ENCODE measurements at regions not wholly inside any gene's neighbourhood (a gene's known extent, or its start where the extent isn't known, plus 50 kb on each side); places are given as distances from the start of the nearest gene placed in this dataset.

DNA sequence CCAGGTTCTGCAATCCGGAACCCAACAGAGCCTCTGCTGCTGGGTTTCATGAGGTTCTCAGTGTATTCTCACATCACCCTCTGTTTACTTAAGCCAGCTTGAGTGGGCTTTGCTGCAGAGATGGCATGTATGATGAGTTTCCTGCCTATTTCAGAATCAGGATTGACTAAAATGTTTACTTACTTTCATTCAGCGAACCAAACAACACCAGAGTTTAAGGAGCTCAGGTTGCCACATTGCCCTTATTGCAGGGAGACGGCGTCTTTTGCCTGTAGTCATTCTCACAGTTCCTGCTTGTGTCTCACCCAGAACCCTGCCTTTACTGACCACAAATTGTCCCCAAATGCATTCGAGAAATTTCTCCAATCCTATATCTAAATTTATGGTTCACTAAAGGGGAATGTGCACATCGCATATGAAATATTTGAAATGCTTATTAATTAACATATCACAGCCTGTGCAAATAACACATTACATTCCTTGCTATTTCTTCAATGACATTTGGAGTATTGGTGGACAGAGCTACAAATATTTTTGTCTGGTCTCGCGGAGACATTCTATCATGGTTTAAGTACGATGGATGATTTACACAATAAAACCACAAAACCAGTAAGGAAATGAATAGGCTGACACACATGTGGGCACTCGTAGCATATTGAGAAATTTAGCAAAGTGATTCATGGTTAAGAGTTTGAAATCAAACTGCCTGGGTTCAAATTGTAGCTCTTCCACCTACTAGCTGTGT lies 377.2 kb upstream of the CFAP20DC start:
- Histone ChIP-seq H3K27ac (ENCODE audit: low read length) (no peak overlapping the region), H3K4me2 (ENCODE audit: low read length) (no peak overlapping the region), H3F3A (ENCODE audit: insufficient read depth, low read length, poor library complexity, severe bottlenecking) (no peaks in the 10 kb centered on the region), H3K9me3 (ENCODE audit: low read length) (no peaks in the 10 kb centered on the region), H3K9me2 (ENCODE audit: insufficient read depth, low read length) (no peaks in the 10 kb centered on the region), H3K4me3 (ENCODE audit: low read length) (no peak overlapping the region), H3K9ac (ENCODE audit: low read length) (no peak overlapping the region), H3K79me2 (replicated peaks; ENCODE audit: insufficient read depth, low read length) (no peaks in the 10 kb centered on the region), H3K36me3 (ENCODE audit: insufficient read depth, low read length) (no peaks in the 10 kb centered on the region), H2AFZ (ENCODE audit: low read depth, low read length) (no peak overlapping the region), H4K20me1 (ENCODE audit: insufficient read depth) (no peaks in the 10 kb centered on the region), H3K27me3 (ENCODE audit: insufficient read depth, low read depth, low read length) (no peaks in the 10 kb centered on the region)
- TF ChIP-seq REST (IDR thresholded peaks at IDR 0.05; ENCODE audit: borderline replicate concordance) (no peak), TAF1 (IDR thresholded peaks at IDR 0.05; ENCODE audit: low read depth) (no peak), CTCF (IDR thresholded peaks at IDR 0.05; ENCODE audit: poor library complexity, severe bottlenecking) (no peak), RAD21 (conservative IDR thresholded peaks at IDR 0.05) (no peak), MXI1 (conservative IDR thresholded peaks at IDR 0.05; ENCODE audit: poor library complexity, severe bottlenecking) (no peak), SMC3 (conservative IDR thresholded peaks at IDR 0.05; ENCODE audit: poor library complexity) (no peak)

GRCh38 chr3:59425942-59426341 lies 376.1 kb upstream of the CFAP20DC start:
- no peak for TF ChIP-seq RAD21 (conservative IDR thresholded peaks at IDR 0.05)
- TF ChIP-seq EP300 (conservative IDR thresholded peaks at IDR 0.05; ENCODE audit: poor library complexity, severe bottlenecking), result no peak
- TF ChIP-seq MXI1 (conservative IDR thresholded peaks at IDR 0.05; ENCODE audit: poor library complexity, severe bottlenecking), result no peak
- no peak for TF ChIP-seq CTCF (IDR thresholded peaks at IDR 0.05; ENCODE audit: poor library complexity, severe bottlenecking)
- TF ChIP-seq TAF1 (IDR thresholded peaks at IDR 0.05; ENCODE audit: low read depth), result no peak
- TF ChIP-seq EZH2 (IDR thresholded peaks at IDR 0.05; ENCODE audit: borderline replicate concordance, insufficient read depth, low read length, poor library complexity, severe bottlenecking), result no peak
- no peak for TF ChIP-seq SMC3 (conservative IDR thresholded peaks at IDR 0.05; ENCODE audit: poor library complexity)
- TF ChIP-seq REST (IDR thresholded peaks at IDR 0.05; ENCODE audit: borderline replicate concordance), result no peak
- TF ChIP-seq POLR2AphosphoS5 (IDR thresholded peaks at IDR 0.05), result no peak

More at GRCh38 chr3:59425942-59426341, 376.1 kb upstream of the CFAP20DC start:
- Histone ChIP-seq H3K79me2 (replicated peaks; ENCODE audit: insufficient read depth, low read length) (no peaks in the 10 kb centered on the region), H3K4me3 (ENCODE audit: low read length) (no peak overlapping the region), H4K20me1 (ENCODE audit: insufficient read depth) (no peaks in the 10 kb centered on the region), H3K27ac (ENCODE audit: low read length) (no peak overlapping the region), H3K9me3 (ENCODE audit: low read length) (no peaks in the 10 kb centered on the region), H3K9me2 (ENCODE audit: insufficient read depth, low read length) (no peaks in the 10 kb centered on the region), H3F3A (ENCODE audit: insufficient read depth, low read length, poor library complexity, severe bottlenecking) (no peaks in the 10 kb centered on the region), H2AFZ (ENCODE audit: low read depth, low read length) (no peak overlapping the region), H3K4me2 (ENCODE audit: low read length) (no peak overlapping the region), H3K27me3 (ENCODE audit: insufficient read depth, low read depth, low read length) (no peaks in the 10 kb centered on the region), H3K36me3 (ENCODE audit: insufficient read depth, low read length) (no peaks in the 10 kb centered on the region), H3K9ac (ENCODE audit: low read length) (no peak overlapping the region)

Measured in neural cell (in vitro differentiated cells).